GM19372 (cell line): ENCODE measurements at regions not wholly inside any gene's neighbourhood (a gene's known extent, or its start where the extent isn't known, plus 50 kb on each side); places are given as distances from the start of the nearest gene placed in this dataset.

ENCODE experiments used
- ATAC-seq: cut with Tn5 transposase; IDR thresholded peaks from one replicate; pipeline ENCODE4 v1.9.1; 2021; ENCODE audit warnings: mild to moderate bottlenecking, low read depth, moderate library complexity; ENCODE audit not compliant: unreplicated experiment

GRCh38 chr10:8511026-8511425, 456.5 kb downstream of the GATA3 start:
- ATAC-seq = no peak

GRCh38 chr10:8513155-8514147, 459.0 kb downstream of the GATA3 start:
- ATAC-seq = no peak

GRCh38 chr10:8520382-8520781, 465.9 kb downstream of the GATA3 start:
- ATAC-seq = no peak

- no peak for ATAC-seq
Observed at GRCh38 chr10:8527773-8528172, 473.3 kb downstream of the GATA3 start.

- ATAC-seq = no peak
Observed at GRCh38 chr10:8531116-8531515, 476.6 kb downstream of the GATA3 start.

- ATAC-seq = no peak
Observed at GRCh38 chr10:8532647-8533046, 478.2 kb downstream of the GATA3 start.

- ATAC-seq = no peak
Observed at GRCh38 chr10:8533462-8533861, 479.0 kb downstream of the GATA3 start.

- ATAC-seq = no peak
Observed at GRCh38 chr10:8534096-8534495, 479.6 kb downstream of the GATA3 start.

- ATAC-seq = no peak
Observed at GRCh38 chr10:8534891-8535290, 480.4 kb downstream of the GATA3 start.

GRCh38 chr10:8539056-8539455, 484.6 kb downstream of the GATA3 start:
- no peak for ATAC-seq

- no peak for ATAC-seq
Observed at GRCh38 chr10:8543361-8544056, 489.0 kb downstream of the GATA3 start.

GRCh38 chr10:8544057-8544380, 489.5 kb downstream of the GATA3 start:
- ATAC-seq = no peak

GRCh38 chr10:8544500-8544899, 490.0 kb downstream of the GATA3 start:
- no peak for ATAC-seq

- ATAC-seq = no peak
Observed at GRCh38 chr10:8554574-8554973, 500.1 kb downstream of the GATA3 start.

GRCh38 chr10:8556321-8556720, 501.8 kb downstream of the GATA3 start:
- ATAC-seq = no peak

- ATAC-seq = no peak
Observed at GRCh38 chr10:8563478-8563877, 509.0 kb downstream of the GATA3 start.

- ATAC-seq = no peak
Observed at GRCh38 chr10:8566737-8567136, 512.2 kb downstream of the GATA3 start.

GRCh38 chr10:8568401-8568800, 513.9 kb downstream of the GATA3 start:
- ATAC-seq = no peak

- ATAC-seq = no peak
Observed at GRCh38 chr10:8575620-8576019, 521.1 kb downstream of the GATA3 start.

GRCh38 chr10:8576281-8576680, 521.8 kb downstream of the GATA3 start:
- no peak for ATAC-seq

GRCh38 chr10:8576911-8577310, 522.4 kb downstream of the GATA3 start:
- no peak for ATAC-seq

GRCh38 chr10:8577686-8578085, 523.2 kb downstream of the GATA3 start:
- no peak for ATAC-seq
